C4-2B (cell line): ENCODE measurements at regions not wholly inside any gene's neighbourhood (a gene's known extent, or its start where the extent isn't known, plus 50 kb on each side); places are given as distances from the start of the nearest gene placed in this dataset.

Experiments
- H3K27ac ChIP-seq: fragments of 450-650 bp; 2 replicates; pipeline ENCODE4 v1.5.1; 2017
- CTCF ChIP-seq: fragments of 450-650 bp; conservative IDR thresholded peaks from 2 replicates; pipeline ENCODE4 v1.5.1; 2017; ENCODE audit warnings: mild to moderate bottlenecking
- ZFX ChIP-seq: fragments of 450-650 bp; IDR thresholded peaks from 2 replicates; pipeline ENCODE4 v1.6.1; 2017

GRCh38 chr5:56475689-56476486 lies 242.8 kb upstream of the ANKRD55 start:
- H3K27ac ChIP-seq: no peak overlapping the region
- TF ChIP-seq CTCF: no peak
- TF ChIP-seq ZFX: no peak

- TF ChIP-seq ZFX: no peak
- no peak overlapping the region for H3K27ac ChIP-seq
Measured at GRCh38 chr5:56471707-56472106, 238.6 kb upstream of the ANKRD55 start.

- no peak for TF ChIP-seq CTCF
- no peak for TF ChIP-seq ZFX
- no peak overlapping the region for H3K27ac ChIP-seq
Measured at GRCh38 chr5:56470007-56470406, 236.9 kb upstream of the ANKRD55 start.

- TF ChIP-seq CTCF (no peak), ZFX (no peak)
- H3K27ac ChIP-seq: no peak overlapping the region
Measured at GRCh38 chr5:56468277-56468676, 235.1 kb upstream of the ANKRD55 start.

GRCh38 chr5:56467176-56467717 lies 234.1 kb upstream of the ANKRD55 start:
- no peak overlapping the region for H3K27ac ChIP-seq
- no peak for TF ChIP-seq ZFX
- no peak for TF ChIP-seq CTCF

DNA sequence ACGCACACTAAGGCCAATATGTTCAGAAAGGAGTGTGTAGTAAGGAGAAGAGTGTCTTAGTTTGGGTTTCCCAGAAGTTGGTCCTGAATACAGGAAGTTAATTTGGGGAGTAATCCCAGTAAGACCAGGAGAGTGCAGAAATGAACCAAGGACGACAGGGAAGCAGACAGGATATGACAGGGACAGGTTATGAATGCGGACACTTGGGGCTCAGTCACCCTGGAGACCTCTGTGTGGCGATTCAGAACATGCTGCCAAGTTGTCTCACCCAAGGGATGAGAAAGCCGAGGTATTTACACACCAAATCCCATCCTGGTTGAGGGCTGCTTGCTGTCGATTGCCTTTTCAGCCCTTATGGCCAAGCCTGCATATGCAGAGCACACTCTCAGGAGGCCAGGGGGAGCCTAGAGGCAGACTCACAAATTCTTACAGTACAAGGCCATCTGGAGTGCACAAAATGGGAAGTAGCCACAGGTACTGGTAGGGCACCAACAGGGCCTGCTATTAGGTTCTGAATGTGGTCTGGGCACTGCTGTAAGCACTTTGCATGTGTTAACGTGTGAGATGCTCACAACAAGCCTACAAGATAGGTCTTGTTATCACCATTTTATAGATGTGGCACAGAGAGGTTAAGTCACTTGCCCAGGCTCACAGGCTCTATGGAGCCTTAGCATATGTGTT lies 233.1 kb upstream of the ANKRD55 start:
- no peak overlapping the region for H3K27ac ChIP-seq
- TF ChIP-seq ZFX (no peak), CTCF (no peak)

- TF ChIP-seq ZFX (no peak), CTCF (no peak)
- no peak overlapping the region for H3K27ac ChIP-seq
Measured at GRCh38 chr5:56465769-56466135, 232.6 kb upstream of the ANKRD55 start.
